ENCODE measurements at regions not wholly inside any gene's neighbourhood (a gene's known extent, or its start where the extent isn't known, plus 50 kb on each side); places are given as distances from the start of the nearest gene placed in this dataset.
A peak's percentile ranks its signal among the peaks of the same experiment; 100 is the strongest.

- WGBS (ENCODE audit: low lambda C conversion rate), result 33% methylated on average over 3 of the region's 3 CpGs
- POLR2A ChIA-PET, result no interaction called here
Measured at GRCh38 chr1:221217029-221217428, 337.8 kb downstream of the HLX start.

GRCh38 chr1:221223281-221223680 lies 344.0 kb downstream of the HLX start:
- WGBS (ENCODE audit: low lambda C conversion rate), result 32% methylated on average over 2 of the region's 2 CpGs
- POLR2A ChIA-PET, result no interaction called here

More at GRCh38 chr1:221217029-221217428, 337.8 kb downstream of the HLX start:
- DNase-seq, result no peak
- Histone ChIP-seq H4K20me1 (ENCODE audit: insufficient read depth) (no peaks in the 10 kb centered on the region), H3K4me1 (ENCODE audit: control insufficient read depth in 1 of 2, insufficient read depth in 2 of 2, low read depth in 1 of 2, low read length in 1 of 2) (no peaks in the 10 kb centered on the region), H3K27ac (ENCODE audit: low read depth in 2 of 2, low read length in 1 of 2) (no peak overlapping the region; a peak in 1 of 4 replicates), H3K4me2 (no peak overlapping the region), H3K9me2 (no peaks in the 10 kb centered on the region), H3K9me3 (no peaks in the 10 kb centered on the region), H3K27me3 (ENCODE audit: insufficient read depth) (no peaks in the 10 kb centered on the region), H2AFZ (ENCODE audit: low read depth) (no peak overlapping the region), H3K79me2 (ENCODE audit: insufficient read depth) (no peaks in the 10 kb centered on the region), H3F3A (replicated peaks; ENCODE audit: insufficient read depth) (no peaks in the 10 kb centered on the region), H3K9ac (no peak overlapping the region), H3K36me3 (replicated peaks in 1 of 2; ENCODE audit: control insufficient read depth in 1 of 2, insufficient read depth in 2 of 2, low read length in 1 of 2) (no peaks in the 10 kb centered on the region), H3K4me3 (ENCODE audit: low read depth in 2 of 2, low read length in 1 of 2) (no peak overlapping the region)
- TF ChIP-seq SIN3A (IDR thresholded peaks at IDR 0.05; ENCODE audit: borderline replicate concordance, low read depth, low read length) (no peak), USF1 (IDR thresholded peaks at IDR 0.05; ENCODE audit: borderline replicate concordance, low read depth) (peak; percentile 34; the same call in 1 of the 2 replicates), GABPA (IDR thresholded peaks at IDR 0.05; ENCODE audit: low read depth) (no peak)
- CTCF ChIA-PET, result interaction anchor here (1.6 kb wide), 1 partner anchor 14 kb away, joined by 6 read pairs; no protein-coding TSS in a partner anchor

More at GRCh38 chr1:221223281-221223680, 344.0 kb downstream of the HLX start:
- Histone ChIP-seq H3K9me3 (peaks cover 13% of the 10 kb centered on the region; the same call in 1 of the 2 replicates), H3K9ac (no peak overlapping the region), H3K36me3 (replicated peaks in 1 of 2; ENCODE audit: control insufficient read depth in 1 of 2, insufficient read depth in 2 of 2, low read length in 1 of 2) (no peaks in the 10 kb centered on the region), H3K27ac (ENCODE audit: low read depth in 2 of 2, low read length in 1 of 2) (no peak overlapping the region), H4K20me1 (ENCODE audit: insufficient read depth) (no peaks in the 10 kb centered on the region), H3K4me3 (ENCODE audit: low read depth in 2 of 2, low read length in 1 of 2) (no peak overlapping the region), H3K79me2 (ENCODE audit: insufficient read depth) (no peaks in the 10 kb centered on the region), H2AFZ (ENCODE audit: low read depth) (no peak overlapping the region), H3F3A (replicated peaks; ENCODE audit: insufficient read depth) (no peaks in the 10 kb centered on the region), H3K4me1 (ENCODE audit: control insufficient read depth in 1 of 2, insufficient read depth in 2 of 2, low read depth in 1 of 2, low read length in 1 of 2) (no peaks in the 10 kb centered on the region), H3K4me2 (no peak overlapping the region), H3K27me3 (ENCODE audit: insufficient read depth) (no peaks in the 10 kb centered on the region), H3K9me2 (no peaks in the 10 kb centered on the region)
- DNase-seq, result no peak
- TF ChIP-seq USF1 (IDR thresholded peaks at IDR 0.05; ENCODE audit: borderline replicate concordance, low read depth) (no peak), USF2 (IDR thresholded peaks at IDR 0.05; ENCODE audit: borderline replicate concordance, low read depth, low read length) (no peak), EP300 (IDR thresholded peaks at IDR 0.05; ENCODE audit: borderline replicate concordance in 1 of 2, low read depth in 1 of 2, low read length in 1 of 2) (no peak), POLR2AphosphoS5 (IDR thresholded peaks at IDR 0.05; ENCODE audit: low read depth, low read length) (no peak), EZH2phosphoT487 (IDR thresholded peaks at IDR 0.05; ENCODE audit: borderline replicate concordance, low read depth) (no peak), MAX (IDR thresholded peaks at IDR 0.05; ENCODE audit: low read depth) (no peak), RAD21 (IDR thresholded peaks at IDR 0.05; ENCODE audit: low read length) (no peak), TAF1 (IDR thresholded peaks at IDR 0.05; ENCODE audit: borderline replicate concordance, low read depth, low read length) (no peak)
- CTCF ChIA-PET, result no interaction called here
